HG02973 (cell line): ENCODE measurements at regions not wholly inside any gene's neighbourhood (a gene's known extent, or its start where the extent isn't known, plus 50 kb on each side); places are given as distances from the start of the nearest gene placed in this dataset.

Experiments used
- ATAC-seq: cut with Tn5 transposase; IDR thresholded peaks from one replicate; pipeline ENCODE4 v1.9.1; 2021; ENCODE audit warnings: moderate library complexity; ENCODE audit not compliant: unreplicated experiment

GRCh38 chr5:6176102-6176693, 202.1 kb downstream of the MED10 start:
- no peak for ATAC-seq

- no peak for ATAC-seq
Observed at GRCh38 chr5:6175172-6175854, 203.0 kb downstream of the MED10 start.

- no peak for ATAC-seq
Observed at GRCh38 chr5:6169660-6170059, 208.7 kb downstream of the MED10 start.

GRCh38 chr5:6166698-6167394, 211.5 kb downstream of the MED10 start:
- ATAC-seq = no peak

- ATAC-seq = no peak
Observed at GRCh38 chr5:6163913-6164312, 214.4 kb downstream of the MED10 start.

- no peak for ATAC-seq
Observed at GRCh38 chr5:6162175-6162574, 216.2 kb downstream of the MED10 start.

GRCh38 chr5:6161257-6161656, 217.1 kb downstream of the MED10 start:
- ATAC-seq = no peak

- no peak for ATAC-seq
Observed at GRCh38 chr5:6159832-6160430, 218.4 kb downstream of the MED10 start.

GRCh38 chr5:6158974-6159831, 219.1 kb downstream of the MED10 start:
- ATAC-seq = no peak

GRCh38 chr5:6154216-6154615, 224.1 kb downstream of the MED10 start:
- no peak for ATAC-seq

- no peak for ATAC-seq
Observed at GRCh38 chr5:6146271-6146670, 232.1 kb downstream of the MED10 start.

- ATAC-seq = no peak
Observed at GRCh38 chr5:6145616-6146237, 232.6 kb downstream of the MED10 start.

- no peak for ATAC-seq
Observed at GRCh38 chr5:6143523-6143922, 234.8 kb downstream of the MED10 start.

- no peak for ATAC-seq
Observed at GRCh38 chr5:6142353-6142752, 236.0 kb downstream of the MED10 start.

- ATAC-seq = no peak
Observed at GRCh38 chr5:6140219-6140618, 238.1 kb downstream of the MED10 start.

- no peak for ATAC-seq
Observed at GRCh38 chr5:6135977-6136376, 242.4 kb downstream of the MED10 start.

- no peak for ATAC-seq
Observed at GRCh38 chr5:6134281-6134680, 244.1 kb downstream of the MED10 start.

- no peak for ATAC-seq
Observed at GRCh38 chr5:6125781-6126180, 252.6 kb downstream of the MED10 start.

GRCh38 chr5:6118691-6119090, 259.7 kb downstream of the MED10 start:
- ATAC-seq = no peak

- ATAC-seq = no peak
Observed at GRCh38 chr5:6117212-6117611, 261.1 kb downstream of the MED10 start.

- ATAC-seq = no peak
Observed at GRCh38 chr5:6115852-6116251, 262.5 kb downstream of the MED10 start.
